ENCODE measurements at regions not wholly inside any gene's neighbourhood (a gene's known extent, or its start where the extent isn't known, plus 50 kb on each side); places are given as distances from the start of the nearest gene placed in this dataset.

- Histone ChIP-seq H3K9me3 (ENCODE audit: low read depth) (no peaks in the 10 kb centered on the region), H3K4me3 (no peak overlapping the region), H3K9me2 (replicated peaks; ENCODE audit: insufficient read depth) (no peaks in the 10 kb centered on the region), H3K27me3 (no peaks in the 10 kb centered on the region), H4K20me1 (ENCODE audit: insufficient read depth, poor library complexity, severe bottlenecking) (no peaks in the 10 kb centered on the region), H3K4me2 (no peak overlapping the region), H3K36me3 (replicated peaks; ENCODE audit: insufficient read depth, low read depth) (no peaks in the 10 kb centered on the region), H3K79me2 (no peaks in the 10 kb centered on the region), H3K4me1 (ENCODE audit: insufficient read depth) (no peaks in the 10 kb centered on the region), H2AFZ (no peak overlapping the region), H3K27ac (no peak overlapping the region)
- 93% methylated on average over 19 of the region's 19 CpGs for WGBS (ENCODE audit: low lambda C conversion rate, missing lambda C conversion rate)
- no peak for TF ChIP-seq CTCF (IDR thresholded peaks at IDR 0.05; ENCODE audit: poor library complexity)
- no peak for TF ChIP-seq EZH2phosphoT487 (IDR thresholded peaks at IDR 0.05; ENCODE audit: low read depth, severe bottlenecking, unreplicated experiment)
- TF ChIP-seq EZH2 (IDR thresholded peaks at IDR 0.05; ENCODE audit: borderline replicate concordance) = no peak
- no peak for DNase-seq (ENCODE audit: low spot score)
Measured at GRCh38 chr19:30634131-30634830, 262.1 kb downstream of the ZNF536 start.

DNA sequence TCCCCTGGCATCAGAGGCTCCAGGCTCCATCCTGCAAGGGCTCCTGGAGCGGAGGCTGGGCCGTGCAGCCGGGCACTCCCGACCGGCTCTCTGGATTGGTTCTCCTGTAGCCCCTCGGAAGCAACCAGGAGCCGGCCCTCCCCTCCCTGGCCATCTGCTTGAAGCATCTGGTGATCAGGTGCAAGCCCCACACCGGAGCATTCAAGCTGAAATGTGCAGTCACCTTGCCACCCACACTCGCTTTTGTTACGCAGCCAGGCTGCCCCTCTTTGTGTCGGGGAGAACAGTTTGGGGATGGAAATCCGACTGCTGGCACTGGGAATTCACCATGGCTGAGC lies 258.8 kb downstream of the ZNF536 start:
- H3K4me2 ChIP-seq = no peak overlapping the region
- TF ChIP-seq CTCF (IDR thresholded peaks at IDR 0.05; ENCODE audit: poor library complexity) (no peak), EZH2 (IDR thresholded peaks at IDR 0.05; ENCODE audit: borderline replicate concordance) (no peak), EZH2phosphoT487 (IDR thresholded peaks at IDR 0.05; ENCODE audit: low read depth, severe bottlenecking, unreplicated experiment) (no peak)
- H3K79me2 ChIP-seq = no peaks in the 10 kb centered on the region
- H3K9me2 ChIP-seq (replicated peaks; ENCODE audit: insufficient read depth) = no peaks in the 10 kb centered on the region
- DNase-seq (ENCODE audit: low spot score) = no peak
- H4K20me1 ChIP-seq (ENCODE audit: insufficient read depth, poor library complexity, severe bottlenecking) = no peaks in the 10 kb centered on the region
- no peak overlapping the region for H3K4me3 ChIP-seq
- WGBS (ENCODE audit: low lambda C conversion rate, missing lambda C conversion rate) = 90% methylated on average over 11 of the region's 12 CpGs
- no peak overlapping the region for H3K27ac ChIP-seq
- no peaks in the 10 kb centered on the region for H3K27me3 ChIP-seq
- no peak overlapping the region for H2AFZ ChIP-seq
- H3K9me3 ChIP-seq (ENCODE audit: low read depth) = no peaks in the 10 kb centered on the region
- H3K36me3 ChIP-seq (replicated peaks; ENCODE audit: insufficient read depth, low read depth) = no peaks in the 10 kb centered on the region
- no peaks in the 10 kb centered on the region for H3K4me1 ChIP-seq (ENCODE audit: insufficient read depth)

GRCh38 chr19:30630289-30631032 lies 258.3 kb downstream of the ZNF536 start:
- Histone ChIP-seq H3K4me3 (no peak overlapping the region), H3K36me3 (replicated peaks; ENCODE audit: insufficient read depth, low read depth) (no peaks in the 10 kb centered on the region), H3K4me1 (ENCODE audit: insufficient read depth) (no peaks in the 10 kb centered on the region), H3K79me2 (no peaks in the 10 kb centered on the region), H3K9me3 (ENCODE audit: low read depth) (no peaks in the 10 kb centered on the region), H2AFZ (no peak overlapping the region), H4K20me1 (ENCODE audit: insufficient read depth, poor library complexity, severe bottlenecking) (no peaks in the 10 kb centered on the region), H3K27ac (no peak overlapping the region), H3K9me2 (replicated peaks; ENCODE audit: insufficient read depth) (no peaks in the 10 kb centered on the region), H3K4me2 (no peak overlapping the region), H3K27me3 (no peaks in the 10 kb centered on the region)
- TF ChIP-seq EZH2phosphoT487 (IDR thresholded peaks at IDR 0.05; ENCODE audit: low read depth, severe bottlenecking, unreplicated experiment) (no peak), CTCF (IDR thresholded peaks at IDR 0.05; ENCODE audit: poor library complexity) (no peak), EZH2 (IDR thresholded peaks at IDR 0.05; ENCODE audit: borderline replicate concordance) (no peak)
- no peak for DNase-seq (ENCODE audit: low spot score)
- WGBS (ENCODE audit: low lambda C conversion rate, missing lambda C conversion rate) = 69% methylated on average over 14 of the region's 14 CpGs

Data from hepatocyte (in vitro differentiated cells).